ENCODE measurements at regions not wholly inside any gene's neighbourhood (a gene's known extent, or its start where the extent isn't known, plus 50 kb on each side); places are given as distances from the start of the nearest gene placed in this dataset.

DNA sequence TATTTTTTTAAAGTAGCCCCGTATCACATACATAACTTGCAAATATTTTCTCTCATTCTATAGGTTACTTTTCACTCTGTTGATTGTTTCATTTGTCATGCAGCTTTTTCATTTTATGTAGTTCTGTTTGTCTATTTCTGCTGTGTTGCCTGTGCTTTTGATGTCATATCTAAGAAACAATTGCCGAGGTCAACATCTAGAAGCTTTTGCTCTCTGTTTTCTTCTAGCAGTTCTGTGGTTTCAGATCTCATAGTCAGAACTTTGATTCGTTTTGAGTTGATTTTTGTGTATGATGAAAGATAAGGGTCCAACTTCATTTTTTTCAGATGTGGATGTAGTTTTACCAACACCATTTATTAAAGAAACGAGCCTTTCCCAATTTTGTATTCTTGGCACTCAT is 79.5 kb downstream of the CD200 start:
- no peak for ATAC-seq (ENCODE audit: low read depth in 2 of 2)
- no peaks in the 10 kb centered on the region for H3K27me3 Mint-ChIP-seq
- peak overlapping the region; percentile 31 to 96 (median 91) for H3K27ac Mint-ChIP-seq
- H3K36me3 Mint-ChIP-seq = peaks cover 4 to 12% of the 10 kb centered on the region in 2 donors
- peaks cover 35 to 43% (median 37%) of the 10 kb centered on the region in 3 donors for H3K4me1 Mint-ChIP-seq
- DNase-seq = no peak
- peaks cover 0 to 7% (median 2%) of the 10 kb centered on the region in 7 donors for H3K9me3 Mint-ChIP-seq
- H3K4me3 Mint-ChIP-seq = peak overlapping the region in 6 of 8 donors; percentile 1 to 91 (median 53)

DNA sequence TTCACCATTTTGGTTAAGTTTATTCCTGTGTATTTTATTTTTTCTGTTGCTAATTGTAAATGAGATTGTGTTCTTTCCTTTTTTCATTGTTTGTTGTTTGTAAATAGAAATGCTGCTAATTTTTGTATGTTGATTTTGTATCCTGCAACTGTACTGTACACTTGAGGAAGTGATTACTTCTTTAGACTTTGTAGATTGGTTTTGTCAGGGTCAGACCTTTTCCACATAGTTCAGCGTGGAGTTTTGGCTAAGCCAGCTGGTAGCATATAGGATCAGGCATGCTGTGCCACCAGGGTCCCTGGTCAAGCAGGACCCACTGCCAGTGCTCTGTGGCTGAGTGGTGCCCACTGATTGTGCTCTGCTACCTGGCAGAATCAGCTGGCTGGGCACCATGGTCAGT is 80.1 kb downstream of the CD200 start:
- H3K27ac Mint-ChIP-seq = peak overlapping the region; percentile 86 to 96 (median 92)
- DNase-seq = no peak
- H3K4me1 Mint-ChIP-seq = peaks cover 31 to 41% (median 32%) of the 10 kb centered on the region in 3 donors
- H3K4me3 Mint-ChIP-seq = peak overlapping the region in 7 of 8 donors; percentile 44 to 91 (median 64)
- H3K27me3 Mint-ChIP-seq = no peaks in the 10 kb centered on the region
- peaks cover 0 to 7% (median 2%) of the 10 kb centered on the region in 7 donors for H3K9me3 Mint-ChIP-seq
- H3K36me3 Mint-ChIP-seq = peaks cover 4 to 12% of the 10 kb centered on the region in 2 donors
- ATAC-seq (ENCODE audit: low read depth in 2 of 2) = peak; percentile 49 to 50

DNA sequence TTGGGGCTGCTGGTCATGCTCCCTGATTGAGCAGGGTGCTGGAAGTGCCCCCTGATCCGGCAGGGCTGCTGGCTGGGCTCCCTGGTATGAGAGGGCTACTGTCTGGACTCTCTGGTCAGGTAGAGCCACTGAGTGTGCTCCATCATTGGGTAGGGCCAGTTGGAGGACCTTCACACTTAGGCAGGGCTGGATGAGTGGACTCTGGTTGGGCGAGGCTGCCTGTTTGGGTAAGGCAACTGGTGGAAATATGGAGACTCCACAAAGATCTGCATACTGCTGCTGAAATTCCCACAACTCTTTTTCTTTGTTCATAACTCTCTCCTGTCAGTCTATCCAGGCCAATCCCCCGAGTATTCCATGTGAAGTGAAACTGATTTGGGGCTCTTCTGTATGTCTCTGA is 80.8 kb downstream of the CD200 start:
- Mint-ChIP-seq H3K4me1 (peaks cover 27 to 38% (median 33%) of the 10 kb centered on the region in 3 donors), H3K27me3 (no peaks in the 10 kb centered on the region), H3K27ac (peak overlapping the region in 5 of 6 donors; percentile 30 to 92 (median 88)), H3K4me3 (peak overlapping the region in 5 of 8 donors; percentile 6 to 74 (median 44)), H3K9me3 (peaks cover 0 to 7% (median 2%) of the 10 kb centered on the region in 7 donors), H3K36me3 (peaks cover 4 to 12% of the 10 kb centered on the region in 2 donors)
- DNase-seq (no peak), ATAC-seq (ENCODE audit: low read depth in 2 of 2) (no peak)
